ENCODE measurements at regions not wholly inside any gene's neighbourhood (a gene's known extent, or its start where the extent isn't known, plus 50 kb on each side); places are given as distances from the start of the nearest gene placed in this dataset.
"Not testable (repeated sequence)": the region's sequence is repeated elsewhere in the genome, so short reads cannot be mapped to it uniquely, and the experiment has no call there.

DNA sequence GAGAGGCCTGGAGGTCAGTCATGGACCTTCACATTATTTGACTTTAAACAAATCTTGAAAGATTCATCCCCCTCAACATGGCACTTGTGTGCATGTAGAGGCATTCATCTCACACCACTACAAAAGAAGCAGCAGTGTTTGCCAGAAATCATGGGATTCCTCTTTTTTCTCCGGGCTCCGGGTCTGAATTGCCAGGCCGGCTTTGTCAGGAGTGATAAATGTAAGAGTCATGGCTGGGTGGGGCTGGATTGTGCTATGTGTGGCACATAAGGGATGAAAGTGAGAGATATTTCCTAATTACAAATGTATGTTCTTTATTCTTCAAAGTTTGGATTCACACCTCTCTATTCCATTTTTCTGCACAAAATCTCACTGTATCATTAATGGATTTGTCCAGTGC, 228.7 kb upstream of the FRG1 start:
- H3K27ac ChIP-seq; in situ Hi-C loops (cut with MboI; ENCODE audit: low pct_unique_long_range_greater_than_20kb in 2 of 9, low sequenced_read_pairs in 9 of 9, unreplicated experiment in 9 of 9); H3K4me1 ChIP-seq (replicated peaks in 1 of 2); H3K4me3 ChIP-seq: not testable (repeated sequence)
- WGBS, 10 experiments: no CpG with 5 or more reads among the region's 3 CpGs
- ATAC-seq (replicated peaks in 6 of 8): peak in 4 of 8 experiments; percentile 57 to 95 (median 78)

DNA sequence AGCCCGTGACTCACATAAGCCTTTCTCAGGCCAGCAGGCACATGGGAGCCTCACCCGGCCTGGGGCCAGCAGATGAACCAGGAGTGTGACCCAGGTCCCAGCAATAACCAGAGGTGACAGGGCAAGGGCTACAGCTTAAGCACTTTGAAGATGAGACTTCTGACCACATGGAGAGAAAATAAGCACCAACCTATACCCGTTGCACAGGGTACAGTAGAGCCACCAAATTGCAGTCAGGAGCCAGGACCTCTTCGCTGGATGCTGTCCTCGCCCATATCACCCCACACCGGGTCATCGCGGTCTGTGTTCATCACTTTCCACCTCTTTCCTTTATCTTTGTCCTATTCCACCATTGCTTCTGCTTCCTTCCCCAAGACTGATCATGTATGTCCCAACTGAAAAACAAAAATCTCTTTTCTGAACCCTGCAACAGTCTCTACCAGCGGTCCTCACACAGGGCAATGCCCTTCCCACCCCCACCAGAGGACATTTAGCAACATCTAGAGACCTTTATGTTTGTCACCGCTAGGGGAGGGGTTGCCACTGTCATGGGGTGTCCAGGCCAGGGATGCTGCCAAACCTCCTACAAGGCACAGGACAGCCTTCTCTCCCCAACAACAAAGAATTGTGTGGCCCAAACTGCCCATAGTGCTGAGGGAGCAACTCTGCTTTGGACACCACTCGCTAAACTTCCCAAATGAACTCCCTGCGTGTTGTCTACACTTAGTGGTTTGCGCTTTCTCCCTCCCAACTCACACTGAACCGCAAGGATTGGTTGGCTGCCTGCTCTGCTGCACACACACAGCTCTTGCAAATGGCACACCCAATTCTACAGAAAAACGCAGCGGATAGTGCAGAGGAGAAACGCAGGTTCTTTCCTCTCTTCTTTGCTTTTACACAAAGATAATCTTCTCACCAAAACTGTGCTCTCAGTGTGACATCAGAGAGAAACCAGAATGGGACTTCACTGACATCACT, 219.4 kb upstream of the FRG1 start:
- H3K27ac ChIP-seq; H3K4me3 ChIP-seq; in situ Hi-C loops (cut with MboI; ENCODE audit: low pct_unique_long_range_greater_than_20kb in 2 of 9, low sequenced_read_pairs in 9 of 9, unreplicated experiment in 9 of 9); H3K4me1 ChIP-seq (replicated peaks in 1 of 2): not testable (repeated sequence)
- 3 to 100% (median 80%) methylated on average over 1 to 8 of the region's 17 CpGs; no CpG with 5 or more reads in 1 of the 10 experiments for WGBS, 10 experiments
- peak in 2 of 8 experiments; percentile 32 to 52 for ATAC-seq (replicated peaks in 6 of 8)

DNA sequence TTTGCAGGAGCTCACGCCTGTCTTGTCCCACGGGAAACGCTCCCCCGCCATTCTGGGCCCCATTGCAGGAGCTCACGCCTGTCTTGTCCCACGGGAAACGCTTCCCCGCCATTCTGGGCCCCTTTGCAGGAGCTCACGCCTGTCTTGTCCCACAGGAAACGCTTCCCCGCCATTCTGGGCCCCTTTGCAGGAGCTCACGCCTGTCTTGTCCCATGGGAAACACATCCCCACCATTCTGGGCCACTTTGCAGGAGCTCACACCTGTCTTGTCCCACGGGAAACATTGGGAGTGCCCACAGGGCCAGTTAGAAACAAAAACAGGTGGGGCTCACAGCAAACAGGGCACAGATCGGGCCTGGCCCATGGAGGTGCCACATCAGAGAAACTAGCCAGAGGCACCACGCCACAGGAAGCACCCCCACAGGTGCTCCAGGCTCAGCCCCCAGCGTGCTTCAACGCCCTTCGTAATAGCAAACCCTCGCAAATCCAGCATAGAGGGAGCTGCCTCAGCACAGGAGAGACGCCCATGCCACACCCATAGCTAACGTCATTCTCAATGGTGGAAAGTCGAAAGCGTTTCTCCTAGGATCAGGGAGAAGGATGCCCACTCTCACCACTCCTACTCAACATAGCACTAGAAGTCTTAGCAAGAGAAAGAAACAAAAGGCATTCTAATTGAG, 218.2 kb upstream of the FRG1 start:
- in situ Hi-C loops (cut with MboI; ENCODE audit: low pct_unique_long_range_greater_than_20kb in 2 of 9, low sequenced_read_pairs in 9 of 9, unreplicated experiment in 9 of 9); H3K27ac ChIP-seq; H3K4me1 ChIP-seq (replicated peaks in 1 of 2); H3K4me3 ChIP-seq: not testable (repeated sequence)
- WGBS, 10 experiments: 0 to 92% (median 73%) methylated on average over 1 to 4 of the region's 23 CpGs; no CpG with 5 or more reads in 6 of the 10 experiments
- ATAC-seq (replicated peaks in 6 of 8): peak in 1 of 8 experiments; percentile 76

DNA sequence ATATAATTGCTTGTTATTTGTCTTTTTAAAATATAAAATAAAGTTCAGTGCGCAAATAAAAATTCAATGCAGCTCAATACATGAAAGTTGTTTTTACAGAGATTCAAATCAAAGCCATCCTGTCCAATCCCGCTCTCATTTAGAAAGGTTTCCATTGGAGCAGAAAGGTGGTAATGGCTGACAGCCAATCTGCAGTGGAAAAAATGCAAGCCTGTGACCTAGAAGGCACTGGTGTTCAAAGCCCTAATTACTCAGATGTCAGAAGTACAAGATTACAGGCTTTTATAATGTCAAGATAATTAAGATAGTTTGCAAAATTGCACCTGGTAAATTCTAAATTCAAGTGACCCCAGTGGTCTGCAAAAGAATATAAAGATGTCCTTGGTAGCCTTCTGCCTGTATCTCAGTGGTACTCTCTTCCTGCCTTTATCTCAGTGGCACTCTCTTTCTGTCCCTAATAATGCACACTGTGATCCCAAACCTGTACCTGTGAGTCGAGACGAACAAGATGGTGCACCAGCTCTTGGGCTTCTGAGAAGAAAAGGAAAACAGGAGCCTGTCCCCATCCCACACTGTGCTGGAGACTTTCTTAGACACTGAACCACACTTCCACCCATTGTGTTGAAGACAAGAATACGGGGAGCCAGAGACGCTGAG, 212.6 kb upstream of the FRG1 start:
- in situ Hi-C loops (cut with MboI; ENCODE audit: low pct_unique_long_range_greater_than_20kb in 2 of 9, low sequenced_read_pairs in 9 of 9, unreplicated experiment in 9 of 9); ATAC-seq (replicated peaks in 6 of 8): not testable (repeated sequence)
- WGBS, 10 experiments: 0 to 60% methylated on average over 1 of the region's 6 CpGs; no CpG with 5 or more reads in 8 of the 10 experiments

DNA sequence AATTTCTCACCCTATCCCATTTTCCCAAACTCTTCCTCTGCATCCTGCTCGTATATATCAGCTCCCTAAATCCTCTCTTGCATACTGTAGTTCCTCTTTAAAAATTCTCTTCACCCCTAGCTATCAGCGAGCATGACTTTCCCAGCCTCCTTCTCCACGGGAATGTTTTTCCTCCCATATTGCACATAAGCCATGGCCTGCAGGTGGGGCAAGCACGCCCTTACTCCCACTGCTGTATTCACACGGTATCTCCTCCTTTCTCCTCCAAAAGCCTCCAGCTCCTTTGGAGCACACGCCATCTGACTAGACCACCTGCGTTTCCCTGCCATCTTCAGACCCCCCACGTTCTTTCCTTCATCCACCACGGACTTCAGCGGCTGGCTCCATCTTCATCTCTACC, 208.7 kb upstream of the FRG1 start:
- H3K27ac ChIP-seq; H3K4me1 ChIP-seq (replicated peaks in 1 of 2); in situ Hi-C loops (cut with MboI; ENCODE audit: low pct_unique_long_range_greater_than_20kb in 2 of 9, low sequenced_read_pairs in 9 of 9, unreplicated experiment in 9 of 9); ATAC-seq (replicated peaks in 6 of 8); H3K4me3 ChIP-seq: not testable (repeated sequence)
- 0 to 100% (median 59%) methylated on average over 1 to 9 of the region's 10 CpGs; no CpG with 5 or more reads in 3 of the 10 experiments for WGBS, 10 experiments

More for the DNA sequence above, 212.6 kb upstream of the FRG1 start:
- not testable (repeated sequence) for H3K4me3 ChIP-seq; H3K4me1 ChIP-seq (replicated peaks in 1 of 2); H3K27ac ChIP-seq

DNA sequence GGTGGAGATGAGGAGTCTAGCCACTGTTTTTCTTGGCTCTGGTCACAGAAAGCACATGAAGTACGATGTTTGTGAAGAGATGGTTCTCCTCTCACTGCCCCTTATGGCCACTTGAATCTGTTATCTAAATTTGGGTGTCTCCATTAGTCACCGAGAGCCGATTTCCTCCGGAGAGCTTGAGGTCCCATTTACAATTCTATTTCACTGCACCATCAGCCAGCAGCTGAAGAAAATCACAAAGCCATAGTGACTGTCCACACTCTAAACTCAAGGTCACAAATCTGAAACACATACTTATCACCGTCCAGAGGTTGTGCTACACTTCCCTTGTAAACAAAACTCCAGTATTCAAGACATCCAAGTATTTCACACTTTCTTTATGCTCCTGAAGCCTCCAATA, 207.2 kb upstream of the FRG1 start:
- WGBS, 10 experiments: 50 to 100% (median 93%) methylated on average over 2 to 5 of the region's 5 CpGs; no CpG with 5 or more reads in 3 of the 10 experiments
- ATAC-seq (replicated peaks in 6 of 8); H3K4me3 ChIP-seq; in situ Hi-C loops (cut with MboI; ENCODE audit: low pct_unique_long_range_greater_than_20kb in 2 of 9, low sequenced_read_pairs in 9 of 9, unreplicated experiment in 9 of 9); H3K4me1 ChIP-seq (replicated peaks in 1 of 2); H3K27ac ChIP-seq: not testable (repeated sequence)

DNA sequence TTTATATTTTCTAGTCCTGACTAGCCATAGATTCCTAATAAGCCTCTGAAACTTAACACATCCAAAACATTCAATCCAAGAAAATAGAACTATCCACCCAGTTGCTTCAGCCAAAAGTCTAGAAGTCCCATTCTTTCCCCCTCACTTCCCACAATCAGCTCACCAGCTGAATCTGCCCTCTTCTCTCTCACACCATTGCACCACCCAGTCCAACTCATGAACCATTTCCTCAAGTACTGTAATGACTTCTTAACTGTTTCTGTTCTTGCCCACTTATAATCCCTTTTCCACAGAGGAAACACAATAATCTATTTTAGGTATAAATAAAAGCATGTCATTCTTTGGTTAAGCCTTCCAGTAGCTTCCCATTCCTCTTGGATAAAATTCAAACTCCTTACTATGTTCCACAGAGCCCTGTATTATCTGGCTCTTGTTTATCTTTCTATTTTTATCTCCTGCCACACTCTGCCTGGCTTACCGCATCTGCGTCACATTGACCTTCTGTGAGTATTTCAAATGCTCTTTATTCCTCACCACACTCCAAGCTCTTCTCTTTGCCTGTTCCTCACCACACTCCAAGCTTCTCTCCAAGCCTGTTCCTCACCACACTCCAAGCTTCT, 205.9 kb upstream of the FRG1 start:
- H3K4me3 ChIP-seq; H3K4me1 ChIP-seq (replicated peaks in 1 of 2); in situ Hi-C loops (cut with MboI; ENCODE audit: low pct_unique_long_range_greater_than_20kb in 2 of 9, low sequenced_read_pairs in 9 of 9, unreplicated experiment in 9 of 9); H3K27ac ChIP-seq: not testable (repeated sequence)
- 0% methylated on average over 2 of the region's 2 CpGs; no CpG with 5 or more reads in 9 of the 10 experiments for whole genome bisulfite sequencing, 10 experiments
- ATAC-seq (replicated peaks in 6 of 8): peak in 1 of 8 experiments; percentile 49

DNA sequence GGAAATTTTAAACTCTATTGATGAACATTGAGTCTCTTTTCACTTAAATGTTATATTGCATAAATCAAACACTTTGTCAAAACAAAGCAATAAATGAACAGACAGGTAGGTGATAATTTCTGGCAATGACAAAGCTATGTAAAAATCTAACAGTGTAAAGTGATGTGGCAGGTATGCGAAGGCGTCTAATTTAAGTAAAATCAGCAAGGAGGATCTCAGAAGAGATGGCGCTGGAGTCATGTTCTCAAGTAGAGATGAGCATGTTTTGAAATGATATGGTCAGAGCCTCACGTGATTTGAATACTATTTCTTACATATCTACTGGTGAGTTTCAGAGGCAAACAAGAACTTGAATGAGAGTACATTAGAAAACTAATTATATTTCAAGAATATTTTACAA, 204.0 kb upstream of the FRG1 start:
- H3K4me1 ChIP-seq (replicated peaks in 1 of 2); H3K4me3 ChIP-seq; H3K27ac ChIP-seq; ATAC-seq (replicated peaks in 6 of 8); in situ Hi-C loops (cut with MboI; ENCODE audit: low pct_unique_long_range_greater_than_20kb in 2 of 9, low sequenced_read_pairs in 9 of 9, unreplicated experiment in 9 of 9): not testable (repeated sequence)
- WGBS, 10 experiments: 80 to 82% methylated on average over 1 to 2 of the region's 4 CpGs; no CpG with 5 or more reads in 8 of the 10 experiments

DNA sequence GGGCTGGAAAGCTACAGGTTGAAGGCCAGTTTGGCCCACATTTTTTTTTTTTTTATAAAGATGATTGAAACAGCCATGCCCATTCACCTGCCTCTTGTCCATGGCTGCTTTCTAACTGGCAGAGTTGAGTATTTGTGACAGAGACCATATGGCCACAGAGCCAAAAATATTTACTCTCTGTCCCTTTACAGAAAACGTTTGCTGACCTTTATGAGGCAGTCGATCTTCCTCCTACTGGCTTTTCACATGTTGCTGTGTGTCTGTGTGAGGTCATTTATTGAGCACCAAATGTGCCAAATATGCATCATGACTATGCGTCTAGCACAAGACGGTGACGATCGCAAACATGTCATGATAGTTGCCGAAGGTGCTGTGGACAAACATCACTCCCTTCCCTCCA, 200.6 kb upstream of the FRG1 start:
- H3K27ac ChIP-seq; ATAC-seq (replicated peaks in 6 of 8); H3K4me1 ChIP-seq (replicated peaks in 1 of 2); in situ Hi-C loops (cut with MboI; ENCODE audit: low pct_unique_long_range_greater_than_20kb in 2 of 9, low sequenced_read_pairs in 9 of 9, unreplicated experiment in 9 of 9); H3K4me3 ChIP-seq: not testable (repeated sequence)
- 0 to 100% (median 68%) methylated on average over 1 to 7 of the region's 7 CpGs; no CpG with 5 or more reads in 2 of the 10 experiments for WGBS, 10 experiments

DNA sequence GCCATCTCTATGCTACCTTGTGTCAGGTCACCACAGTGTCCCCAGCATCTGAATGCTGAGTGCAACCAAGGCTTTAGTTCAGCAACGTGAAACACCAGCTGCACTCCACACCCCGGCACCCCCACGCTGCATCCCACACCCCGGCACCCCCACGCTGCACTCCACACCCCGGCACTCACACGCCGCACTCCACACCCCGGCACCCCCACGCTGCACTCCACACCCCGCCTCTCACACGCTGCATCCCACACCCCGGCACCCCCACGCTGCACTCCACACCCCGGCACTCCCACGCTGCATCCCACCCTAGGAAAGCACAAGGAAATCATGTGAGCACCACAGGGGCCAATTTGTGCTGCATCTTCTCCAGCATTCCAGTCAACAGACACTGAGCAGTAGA, 199.8 kb upstream of the FRG1 start:
- 10% methylated on average over 2 of the region's 16 CpGs; no CpG with 5 or more reads in 9 of the 10 experiments for WGBS, 10 experiments
- no peak for ATAC-seq (replicated peaks in 6 of 8)
- Histone ChIP-seq H3K4me1 (replicated peaks in 1 of 2) (no peaks in the 10 kb centered on the region), H3K4me3 (no peak overlapping the region), H3K27ac (no peak overlapping the region)
- in situ Hi-C loops (cut with MboI; ENCODE audit: low pct_unique_long_range_greater_than_20kb in 2 of 9, low sequenced_read_pairs in 9 of 9, unreplicated experiment in 9 of 9): no loop called here

DNA sequence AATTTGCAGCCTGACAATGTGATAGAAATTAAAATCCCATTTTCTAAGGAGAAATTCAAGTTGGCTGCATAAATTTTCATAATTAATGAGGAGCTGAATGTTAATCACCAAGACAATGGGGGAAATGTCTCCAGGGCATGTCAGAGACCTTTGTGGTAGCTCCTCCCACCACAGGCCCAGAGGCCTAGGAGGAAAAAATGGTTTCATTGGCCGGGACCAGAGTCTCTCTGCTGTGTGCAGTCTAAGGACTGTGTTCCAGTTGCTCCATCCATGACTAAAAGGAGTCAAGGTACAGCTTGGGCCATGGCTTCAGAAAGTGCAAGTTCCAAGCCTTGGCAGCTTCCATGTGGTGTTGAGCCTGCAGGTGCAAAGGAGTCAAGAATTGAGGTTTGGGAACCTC, 187.6 kb upstream of the FRG1 start:
- H3K4me3 ChIP-seq; H3K4me1 ChIP-seq (replicated peaks in 1 of 2); ATAC-seq (replicated peaks in 6 of 8); in situ Hi-C loops (cut with MboI; ENCODE audit: low pct_unique_long_range_greater_than_20kb in 2 of 9, low sequenced_read_pairs in 9 of 9, unreplicated experiment in 9 of 9); H3K27ac ChIP-seq: not testable (repeated sequence)
- 0 to 88% (median 57%) methylated on average over 1 of the region's 1 CpG; no CpG with 5 or more reads in 3 of the 10 experiments for WGBS, 10 experiments

DNA sequence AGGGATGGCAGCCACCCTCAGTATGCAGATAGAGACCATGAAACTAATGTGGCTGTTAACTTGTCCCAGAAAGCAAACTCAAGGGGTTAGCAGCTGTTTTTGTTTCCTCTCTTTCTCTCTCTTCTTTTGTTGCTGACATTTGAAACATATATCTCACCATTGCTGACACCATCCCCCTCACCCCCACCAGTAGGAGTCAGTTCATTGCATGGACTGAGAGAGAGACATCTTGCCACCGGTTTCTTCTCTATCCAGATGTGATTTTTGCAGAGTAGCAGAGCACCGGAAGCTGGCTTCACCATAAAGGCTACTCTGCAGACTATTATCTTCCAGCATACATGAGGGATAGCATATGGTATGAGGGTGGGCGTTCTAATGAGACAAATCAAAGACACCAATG, 177.1 kb upstream of the FRG1 start:
- 0 to 93% (median 28%) methylated on average over 1 to 3 of the region's 3 CpGs; no CpG with 5 or more reads in 2 of the 10 experiments for WGBS, 10 experiments
- Histone ChIP-seq H3K27ac (no peak overlapping the region), H3K4me3 (no peak overlapping the region), H3K4me1 (replicated peaks in 1 of 2) (peaks cover 6 to 7% of the 10 kb centered on the region in 2 donors)
- no peak for ATAC-seq (replicated peaks in 6 of 8)
- in situ Hi-C loops (cut with MboI; ENCODE audit: low pct_unique_long_range_greater_than_20kb in 2 of 9, low sequenced_read_pairs in 9 of 9, unreplicated experiment in 9 of 9): no loop called here

Measured in motor neuron (in vitro differentiated cells).